Fibroblast of upper back skin (primary cell): ENCODE measurements at regions not wholly inside any gene's neighbourhood (a gene's known extent, or its start where the extent isn't known, plus 50 kb on each side); places are given as distances from the start of the nearest gene placed in this dataset.

ENCODE experiments used
- DNase-seq: peaks from one replicate; pipeline ENCODE4 v3.0.0-alpha.2; 2013

- DNase-seq = no peak
These were observed 119.3 kb upstream of the SERPIND1 start for GRCh38 chr22:20654343-20655208.

- no peak for DNase-seq
These were observed 118.3 kb upstream of the SERPIND1 start for GRCh38 chr22:20655623-20656022.

DNA sequence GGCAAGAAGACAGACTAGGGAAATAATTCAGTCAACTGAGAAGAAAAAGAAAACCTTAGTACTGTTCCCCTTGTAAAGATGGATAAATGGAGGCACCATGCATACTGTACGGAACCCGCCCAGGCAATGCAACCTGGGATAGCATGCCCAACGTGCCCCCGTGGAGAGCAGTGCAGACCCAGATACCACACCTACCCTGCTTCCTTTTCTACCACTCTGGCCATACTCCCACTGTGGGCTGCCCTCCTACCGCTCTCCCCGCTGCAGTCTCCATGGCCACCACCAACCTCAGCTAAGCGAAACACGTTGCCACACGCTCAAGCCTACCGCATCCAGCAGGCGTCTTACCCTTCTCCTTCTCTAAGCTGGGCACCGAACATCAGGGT lies 117.4 kb upstream of the SERPIND1 start:
- DNase-seq = no peak

GRCh38 chr22:20656902-20657836 lies 116.7 kb upstream of the SERPIND1 start:
- DNase-seq = peak; percentile 3
